NCI-H82 treated with DMSO at 0.1 percent for 48 hours (cell line): ENCODE measurements at regions not wholly inside any gene's neighbourhood (a gene's known extent, or its start where the extent isn't known, plus 50 kb on each side); places are given as distances from the start of the nearest gene placed in this dataset.
"Not testable (repeated sequence)": the region's sequence is repeated elsewhere in the genome, so short reads cannot be mapped to it uniquely, and the experiment has no call there.

ENCODE experiments used
- DNase-seq: peaks from one replicate; lab custom pipeline; 2025; ENCODE audit not compliant: unreplicated experiment; lab: John Stamatoyannopoulos, UW

DNA sequence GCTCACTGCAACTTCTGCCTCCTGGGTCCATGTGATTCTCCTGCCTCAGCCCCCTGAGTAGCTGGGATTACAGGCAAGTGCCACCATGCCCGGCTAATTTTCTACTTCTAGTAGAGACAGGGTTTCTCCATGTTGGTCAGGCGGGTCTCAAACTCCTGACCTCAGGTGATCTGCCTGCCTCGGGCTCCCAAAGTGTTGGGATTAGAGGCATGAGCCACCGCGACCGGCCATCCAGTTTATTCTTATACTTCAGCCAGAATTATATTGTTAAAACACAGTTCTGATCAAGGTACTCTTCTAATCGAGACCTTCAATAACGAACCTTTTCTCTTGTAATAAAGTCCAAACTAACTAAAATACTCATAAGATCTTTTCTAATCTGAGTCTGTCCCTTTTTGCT is 119.6 kb upstream of the FAR2 start:
- not testable (repeated sequence) for DNase-seq

DNA sequence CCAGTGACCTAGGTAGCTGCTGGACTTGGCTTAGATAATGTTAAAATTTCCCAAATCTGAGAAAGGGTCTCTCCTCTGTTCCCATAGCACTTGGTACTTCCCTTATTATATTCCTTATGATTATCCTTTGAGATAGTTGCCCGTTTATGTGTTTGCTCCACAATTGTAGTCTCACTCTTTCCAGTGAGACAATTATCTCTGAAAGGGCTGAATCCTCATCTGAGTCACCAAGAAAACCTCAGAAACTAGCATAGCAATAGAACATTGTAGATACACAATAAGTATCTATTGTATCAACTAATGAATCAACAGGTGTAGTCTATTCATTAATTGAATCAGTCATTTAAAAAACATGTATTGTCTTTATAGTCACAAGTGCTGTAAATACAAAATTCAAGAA is 119.1 kb upstream of the FAR2 start:
- no peak for DNase-seq

DNA sequence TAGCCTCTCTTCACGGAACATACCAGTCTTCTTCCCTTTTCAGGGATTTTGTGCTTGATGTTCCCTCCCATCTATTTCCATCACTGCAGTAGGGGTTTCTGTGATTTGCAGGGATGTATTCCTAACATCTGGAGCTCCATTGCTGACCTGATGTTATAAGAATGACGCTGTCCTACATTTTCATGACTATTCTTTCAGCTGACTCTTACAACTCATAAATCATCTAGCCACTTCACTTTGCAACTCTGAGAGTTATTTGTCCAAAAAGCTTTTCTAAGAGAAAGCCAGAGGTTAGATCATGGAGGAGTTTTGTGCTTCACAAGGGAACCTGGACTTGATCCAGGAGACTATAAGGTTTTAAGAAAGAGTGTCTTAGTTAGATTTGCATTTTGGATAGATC is 116.6 kb upstream of the FAR2 start:
- DNase-seq = no peak

DNA sequence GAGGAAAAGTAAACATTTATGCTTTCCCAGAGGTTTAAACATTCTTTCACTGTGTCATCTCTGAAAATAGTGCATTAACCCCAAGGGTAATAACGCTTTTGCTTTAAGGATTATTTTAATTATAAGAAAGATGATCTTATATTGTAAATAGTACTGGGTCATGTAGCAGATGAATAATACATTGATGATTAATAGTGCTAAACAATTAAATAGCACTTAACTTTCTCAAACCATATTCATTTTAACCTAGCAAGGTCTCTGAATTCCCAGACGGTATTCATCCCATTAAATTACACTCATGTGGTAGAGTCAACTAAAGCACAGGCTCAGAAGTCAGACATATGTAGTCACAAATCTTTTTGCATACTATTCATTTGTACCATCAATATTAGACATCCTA is 115.6 kb upstream of the FAR2 start:
- no peak for DNase-seq

DNA sequence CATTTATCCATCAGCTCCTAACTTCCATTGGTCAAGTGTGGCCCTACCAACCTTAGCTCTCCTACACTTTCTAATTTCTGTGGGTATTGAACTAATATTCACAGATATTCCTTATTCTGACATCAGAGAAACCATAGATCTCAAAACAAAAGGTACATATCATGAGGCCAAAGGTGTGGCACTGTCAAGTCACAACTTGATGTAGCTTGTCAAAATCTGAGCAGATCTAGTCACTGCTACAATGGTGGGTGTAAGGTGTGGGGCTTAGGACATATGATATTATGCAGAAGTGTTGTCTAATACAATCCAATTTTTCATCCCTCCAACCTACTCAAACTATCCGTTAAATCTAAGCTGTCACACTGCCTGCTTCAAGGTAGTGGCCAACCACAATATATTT is 114.0 kb upstream of the FAR2 start:
- DNase-seq = no peak

DNA sequence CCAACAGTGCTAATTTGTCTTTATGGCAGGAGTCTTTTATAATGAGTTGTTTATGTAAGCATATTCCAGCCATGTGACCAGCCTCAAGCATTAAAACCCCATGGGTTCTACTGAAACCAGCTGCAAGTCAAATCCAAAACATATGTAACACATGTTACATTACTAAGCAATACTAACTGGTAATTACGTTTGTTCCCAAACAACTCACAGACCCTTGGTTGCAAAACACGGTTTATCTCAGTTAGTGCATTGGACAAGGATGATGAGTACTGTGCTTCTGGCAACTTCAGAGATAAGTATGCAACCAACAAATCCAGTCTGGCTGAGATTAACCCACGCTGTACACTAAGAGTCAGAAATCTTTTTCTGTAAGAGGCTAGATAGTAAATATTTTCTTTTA is 110.1 kb upstream of the FAR2 start:
- DNase-seq = no peak

DNA sequence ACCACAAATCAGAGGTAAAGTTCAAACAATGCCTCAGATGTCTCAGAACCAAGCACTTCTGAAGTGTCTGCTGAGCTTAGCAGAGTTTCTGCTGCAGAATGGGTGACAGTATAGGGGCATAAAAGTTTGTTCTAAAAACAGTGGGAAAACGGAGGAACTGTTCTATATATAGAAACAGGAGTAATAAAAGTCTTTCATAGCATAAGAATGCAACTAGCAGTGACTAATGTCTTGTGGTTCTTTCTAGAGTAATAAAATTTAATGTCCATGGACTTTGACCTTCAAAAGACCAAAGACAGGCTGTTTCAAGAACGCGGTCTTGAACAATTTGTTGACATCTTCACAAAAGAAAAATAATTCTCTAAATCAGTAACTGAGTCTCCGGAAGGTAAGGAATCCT is 107.5 kb upstream of the FAR2 start:
- no peak for DNase-seq

DNA sequence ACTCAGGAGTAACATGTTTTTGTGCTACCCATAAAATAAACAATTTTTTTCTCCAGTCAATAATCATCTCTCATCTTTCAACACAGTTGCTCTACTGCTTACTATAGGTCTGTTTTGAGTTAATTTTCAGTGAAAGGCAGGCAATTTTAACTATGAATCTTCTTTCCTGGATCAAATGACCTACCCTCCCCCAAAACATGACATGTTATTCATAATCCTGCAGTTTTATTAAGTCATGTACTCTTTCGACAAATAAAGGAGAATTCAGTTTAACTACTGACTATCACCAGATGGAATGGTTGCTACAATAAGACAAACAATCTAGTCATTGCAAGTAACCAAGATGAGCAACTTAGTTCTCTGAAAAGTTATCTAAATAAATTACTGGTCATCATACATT is 106.0 kb upstream of the FAR2 start:
- DNase-seq = no peak

DNA sequence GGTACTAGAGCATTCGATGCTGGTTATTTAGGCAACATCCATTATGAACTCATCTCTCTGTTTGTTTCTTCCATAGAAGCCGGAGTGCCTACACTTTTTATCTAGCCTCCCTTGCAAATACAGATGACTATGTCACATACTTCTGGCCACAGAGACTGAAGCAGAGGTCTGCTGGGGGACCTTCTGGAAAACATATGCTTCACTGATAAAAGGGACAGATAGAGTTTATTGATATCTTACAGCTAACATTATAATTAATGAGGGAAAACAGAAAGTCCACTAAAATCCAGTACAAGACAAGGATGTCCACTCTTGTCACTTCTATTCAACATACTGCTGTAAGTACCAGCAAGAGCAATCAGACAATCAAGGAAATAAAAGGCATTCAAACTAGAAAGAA is 104.3 kb upstream of the FAR2 start:
- no peak for DNase-seq

DNA sequence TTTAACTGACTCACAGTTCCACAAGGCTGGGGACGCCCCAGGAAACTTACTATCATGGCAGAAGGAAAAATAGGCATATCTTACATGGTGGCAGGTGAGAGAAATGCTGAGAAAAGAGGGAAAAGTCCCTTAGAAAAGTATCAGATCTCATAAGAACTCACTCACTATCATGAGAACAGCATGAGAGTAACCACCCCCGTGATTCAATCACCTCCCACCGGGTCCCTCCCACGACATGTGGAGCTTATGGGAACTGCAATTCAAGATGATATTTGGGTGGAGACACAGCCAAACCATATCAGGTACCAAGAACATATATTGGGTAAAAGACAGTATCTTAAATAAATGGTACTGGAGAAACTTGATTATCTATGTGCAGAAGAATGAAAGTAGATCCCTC is 100.3 kb upstream of the FAR2 start:
- no peak for DNase-seq

DNA sequence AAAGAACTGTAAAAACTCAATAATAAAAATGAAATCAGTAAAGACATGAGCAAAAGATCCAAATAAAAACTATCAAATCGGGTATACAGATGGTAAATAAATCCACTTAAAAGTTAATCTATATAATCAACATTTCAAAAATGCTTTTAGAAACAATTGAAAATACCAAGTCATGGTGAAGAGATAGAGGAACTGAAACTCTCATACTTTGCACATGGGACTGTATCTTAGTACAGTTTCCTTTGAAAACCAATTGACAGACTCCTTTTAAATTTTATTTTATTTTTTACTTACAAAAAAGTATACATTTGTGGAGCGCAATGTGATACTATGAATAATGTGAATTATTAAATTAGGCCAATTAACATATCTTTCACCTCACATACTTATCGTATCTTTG is 98.6 kb upstream of the FAR2 start:
- DNase-seq = no peak

DNA sequence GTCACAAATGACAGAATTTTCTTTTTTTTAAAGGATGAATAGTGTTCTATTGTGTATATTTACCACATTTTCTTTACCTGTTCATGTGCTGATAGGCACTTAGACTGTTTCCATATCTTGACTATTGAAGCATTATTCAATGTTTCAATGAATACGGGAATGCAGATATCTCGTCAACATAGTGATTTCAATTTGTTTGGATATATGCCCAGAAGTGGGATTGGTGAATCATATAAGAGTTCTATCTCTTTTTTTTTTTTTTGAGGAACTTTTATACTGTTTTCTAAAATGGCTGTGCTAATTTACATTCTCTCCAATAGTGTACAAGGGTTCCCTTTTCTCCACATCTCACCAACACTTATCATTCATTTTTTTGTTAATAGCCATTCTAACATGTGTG is 97.9 kb upstream of the FAR2 start:
- DNase-seq = no peak

DNA sequence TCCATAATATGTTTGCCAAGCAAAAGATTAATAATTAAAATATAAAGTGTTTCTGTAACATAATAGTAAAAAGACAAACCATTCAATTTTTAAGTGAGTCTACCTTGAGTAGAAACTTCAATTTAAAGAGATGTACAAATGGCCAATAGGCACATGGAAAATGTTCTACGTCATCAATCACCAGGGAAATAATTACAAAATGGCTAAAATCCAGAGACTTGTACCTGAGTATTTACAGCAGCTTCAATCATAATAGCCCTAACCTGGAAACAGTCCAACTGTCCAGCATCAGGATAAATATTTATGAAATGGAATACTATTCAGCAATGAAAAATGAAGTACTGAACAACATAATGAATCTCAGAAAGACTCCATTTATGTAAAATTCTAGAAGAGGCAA is 95.5 kb upstream of the FAR2 start:
- no peak for DNase-seq

DNA sequence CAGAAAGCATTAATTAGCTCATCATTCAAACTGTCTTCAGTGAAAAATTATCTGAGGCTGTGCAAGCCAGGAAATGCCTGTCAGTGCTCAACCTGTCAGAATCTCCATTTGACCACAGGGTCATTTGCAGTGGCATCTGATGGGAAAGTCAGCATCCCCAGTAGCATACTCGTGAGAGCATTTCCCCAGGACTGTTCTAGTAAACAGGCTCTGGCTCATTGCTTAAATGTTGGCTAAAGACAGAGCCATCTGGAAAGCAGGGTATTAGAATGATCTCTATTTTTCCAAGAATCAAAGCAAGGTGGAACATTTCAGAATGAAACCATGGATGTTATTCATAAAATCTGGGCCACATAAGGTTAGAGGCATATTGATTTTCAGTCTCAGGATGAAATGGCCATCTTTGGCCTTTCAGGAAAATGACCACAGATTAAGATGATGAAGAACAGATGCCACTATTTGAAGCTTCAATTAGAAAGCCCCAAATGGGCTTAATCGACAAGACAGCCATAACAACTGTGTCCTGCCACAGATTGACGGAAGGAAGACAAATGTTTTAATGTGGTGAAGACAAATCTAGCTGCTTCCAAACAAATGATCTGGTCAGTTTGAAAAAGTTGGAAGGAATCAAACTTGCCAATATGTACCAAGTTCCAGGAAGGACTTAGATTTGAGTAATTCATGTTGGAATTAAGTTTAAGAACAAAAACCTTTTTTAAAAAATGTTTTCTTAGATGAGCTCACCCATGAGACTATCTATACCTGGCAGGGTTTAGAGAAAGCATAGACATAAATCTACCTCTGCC is 94.0 kb upstream of the FAR2 start:
- DNase-seq = peak; percentile 68

DNA sequence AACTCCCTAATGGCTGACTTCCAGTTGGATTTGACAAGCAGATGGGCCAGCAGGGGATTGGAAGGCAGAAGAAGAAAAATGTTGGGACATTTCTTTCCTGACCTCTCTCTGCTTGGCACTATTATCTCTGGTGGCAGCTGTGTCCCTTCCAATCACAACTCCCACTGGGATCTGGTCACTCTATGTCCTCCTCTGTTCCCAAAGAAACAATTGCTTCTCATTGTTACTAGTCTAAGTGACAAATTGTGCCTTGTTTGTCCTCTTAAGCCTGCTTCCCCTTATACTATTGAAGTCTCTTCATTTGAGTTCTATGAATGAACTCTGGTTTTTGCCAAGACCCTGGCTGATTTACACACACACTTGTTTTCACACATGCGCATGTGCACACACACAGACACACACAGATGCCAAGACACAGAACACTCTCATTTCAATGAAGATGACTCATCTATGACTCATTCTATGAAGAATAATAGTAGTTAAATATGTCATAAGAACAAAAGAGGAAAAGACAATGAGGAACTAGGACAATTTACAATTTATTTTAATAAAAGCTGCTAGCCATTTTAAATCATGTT is 83.0 kb upstream of the FAR2 start:
- DNase-seq = no peak

DNA sequence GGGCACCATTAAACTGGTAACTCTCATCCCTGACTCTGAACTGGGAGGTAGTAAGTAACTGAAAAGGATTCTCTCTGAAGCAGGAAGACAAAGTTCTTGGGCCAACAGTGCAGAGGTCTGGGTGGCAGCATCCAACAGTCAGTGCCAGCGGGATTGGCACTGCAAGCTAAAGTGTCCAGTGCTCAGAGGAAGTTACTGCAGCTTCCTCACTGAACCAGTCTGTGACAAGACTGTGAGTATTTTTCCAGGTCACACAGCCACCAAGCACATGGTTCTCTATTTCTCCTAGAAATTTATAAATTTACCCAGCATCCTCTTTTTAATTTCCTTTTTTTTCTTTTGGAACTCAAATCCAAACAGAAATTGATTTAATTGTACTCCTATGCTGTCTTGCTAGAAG is 81.6 kb upstream of the FAR2 start:
- no peak for DNase-seq

DNA sequence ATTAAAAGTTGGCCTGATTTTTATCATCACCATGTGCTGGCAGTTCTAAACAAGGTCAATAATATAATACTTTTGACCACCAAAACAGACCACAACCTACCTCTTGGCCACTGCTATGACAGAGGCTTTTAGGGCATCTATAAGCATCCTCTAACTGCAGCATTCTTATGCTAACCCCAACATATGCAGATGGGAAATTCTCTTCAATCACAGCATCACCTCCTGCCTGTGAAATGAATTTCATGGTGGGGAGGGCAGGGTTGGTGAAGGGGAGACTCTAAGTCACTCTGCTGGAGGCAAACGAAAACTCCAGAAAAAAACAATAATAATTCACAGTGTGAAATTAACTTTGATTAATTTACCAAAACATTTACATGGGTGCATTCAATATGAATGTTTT is 78.8 kb upstream of the FAR2 start:
- no peak for DNase-seq

DNA sequence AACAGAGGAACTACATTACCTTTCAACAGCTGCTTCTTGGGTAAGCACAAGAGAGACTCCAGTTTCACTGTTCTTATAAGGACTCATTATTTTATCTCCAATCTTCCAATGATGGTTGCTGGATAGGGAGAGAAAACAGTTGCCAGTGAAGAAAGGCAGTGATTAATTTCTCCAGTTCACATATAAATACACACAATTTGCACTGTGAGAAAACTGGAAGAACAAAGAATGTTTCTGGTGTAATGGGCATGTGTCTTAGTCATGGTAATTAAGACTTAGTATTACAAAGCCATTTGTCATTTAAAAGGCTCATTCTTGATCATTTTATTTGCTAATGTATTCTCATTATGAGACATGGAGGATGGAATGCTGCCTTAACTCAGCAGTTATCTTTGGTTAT is 78.0 kb upstream of the FAR2 start:
- DNase-seq = no peak

DNA sequence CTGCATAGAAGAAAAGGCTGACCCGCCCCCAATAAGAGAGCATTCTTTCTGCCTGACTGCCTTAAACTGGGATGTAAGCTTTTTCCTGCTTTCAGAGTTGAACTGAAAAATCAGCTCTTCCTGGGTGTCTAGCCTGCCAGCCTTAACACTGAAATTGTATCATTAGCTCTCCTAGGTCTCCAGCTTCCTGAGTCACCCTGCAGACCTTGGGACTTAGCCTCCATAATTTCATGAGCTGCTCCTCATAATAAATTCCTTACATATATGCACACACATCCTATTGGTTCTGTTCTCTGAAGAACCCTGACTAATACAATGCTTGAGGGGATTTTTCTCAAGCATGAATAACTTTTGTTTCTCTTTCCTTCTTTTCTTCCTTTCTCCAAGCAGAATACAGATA is 76.4 kb upstream of the FAR2 start:
- no peak for DNase-seq

DNA sequence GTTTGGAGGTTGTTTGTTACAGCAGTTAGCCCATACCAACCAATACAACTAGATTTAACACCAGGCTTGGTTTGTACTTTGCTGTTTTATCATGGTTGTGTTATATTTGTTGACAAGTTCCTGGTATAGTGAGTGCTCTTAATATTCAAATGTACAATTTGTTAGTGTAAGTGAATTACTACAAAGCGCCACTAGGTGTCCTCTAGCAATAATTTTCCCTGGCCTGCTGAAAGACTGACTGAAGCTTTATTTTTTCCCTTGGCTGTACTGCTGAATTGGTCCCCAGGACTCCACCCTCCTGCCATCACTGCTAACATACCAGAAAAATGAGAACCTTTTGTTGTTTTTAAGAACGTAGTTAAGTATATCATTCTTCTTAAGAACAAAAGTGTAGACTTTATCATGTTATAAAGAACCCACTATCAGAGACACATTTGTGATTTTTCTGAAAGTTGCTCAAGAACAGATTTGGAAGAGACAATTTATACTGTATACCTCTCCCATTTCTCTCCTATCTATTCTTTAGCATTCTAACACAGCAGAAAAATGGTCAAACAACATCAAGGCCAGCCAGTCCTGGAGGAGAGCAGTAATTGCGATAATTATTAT is 75.3 kb upstream of the FAR2 start:
- peak; percentile 54 for DNase-seq

DNA sequence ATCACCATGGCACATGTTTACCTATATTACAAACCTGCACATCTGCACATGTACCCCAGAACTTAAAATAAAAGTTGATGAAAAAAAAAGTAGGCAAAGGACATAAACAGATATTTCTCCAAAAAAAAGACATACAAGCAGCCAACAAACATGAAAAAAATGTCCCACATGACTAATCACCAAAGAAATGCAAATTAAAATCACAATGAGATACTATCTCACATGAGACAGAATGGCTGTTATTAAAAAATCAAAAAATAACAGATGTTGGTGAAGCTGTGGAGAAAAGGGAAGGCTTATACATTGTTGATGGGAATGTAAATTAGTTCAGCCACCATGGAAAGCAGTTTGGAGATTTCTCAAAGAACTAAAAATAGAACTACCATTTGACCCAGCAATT is 68.0 kb upstream of the FAR2 start:
- DNase-seq = no peak

DNA sequence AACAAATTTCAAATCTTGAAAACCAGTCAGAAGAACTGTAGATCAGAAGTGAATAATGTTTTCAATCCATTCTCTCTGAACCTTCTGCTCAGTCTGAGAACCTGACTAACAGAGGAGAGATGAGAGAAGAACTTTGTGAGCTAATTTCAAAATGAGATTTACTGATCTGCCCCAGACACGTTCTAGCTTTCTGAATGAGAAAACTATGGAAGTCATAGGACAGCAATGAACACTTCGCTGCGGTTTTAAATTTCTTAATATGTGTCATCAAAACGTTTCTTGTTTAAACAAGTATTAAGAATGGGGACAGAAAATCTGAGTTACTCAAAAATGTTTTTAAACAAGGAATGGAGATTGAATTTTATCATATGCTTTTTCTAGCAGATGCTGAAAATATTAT is 66.6 kb upstream of the FAR2 start:
- no peak for DNase-seq
